GM19023 (cell line): ENCODE measurements at regions not wholly inside any gene's neighbourhood (a gene's known extent, or its start where the extent isn't known, plus 50 kb on each side); places are given as distances from the start of the nearest gene placed in this dataset.
"Not testable (repeated sequence)": the region's sequence is repeated elsewhere in the genome, so short reads cannot be mapped to it uniquely, and the experiment has no call there.

Experiments used
- ATAC-seq: cut with Tn5 transposase; IDR thresholded peaks from one replicate; pipeline ENCODE4 v1.9.1; 2021; ENCODE audit warnings: mild to moderate bottlenecking, moderate library complexity; ENCODE audit not compliant: unreplicated experiment

DNA sequence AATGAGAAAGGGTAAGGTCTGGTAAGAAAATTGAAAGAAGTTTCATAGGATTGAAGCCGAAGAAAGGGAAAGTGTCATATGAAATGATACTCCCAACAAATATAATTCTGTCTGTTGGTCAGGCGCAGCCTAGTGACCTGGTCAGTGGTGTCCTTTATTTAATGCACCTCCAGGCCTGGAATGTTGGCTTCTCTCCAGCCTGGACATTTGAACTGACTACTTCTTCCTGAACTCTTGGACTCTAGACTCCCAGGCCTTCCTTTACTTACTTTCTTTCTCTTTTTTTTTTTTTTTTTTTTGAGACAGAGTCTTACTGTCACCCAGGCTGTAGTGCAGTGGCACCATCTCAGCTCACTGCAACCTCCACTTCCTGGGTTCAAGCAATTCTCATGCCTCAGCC lies 1381.5 kb upstream of the WWC1 start:
- ATAC-seq = no peak

DNA sequence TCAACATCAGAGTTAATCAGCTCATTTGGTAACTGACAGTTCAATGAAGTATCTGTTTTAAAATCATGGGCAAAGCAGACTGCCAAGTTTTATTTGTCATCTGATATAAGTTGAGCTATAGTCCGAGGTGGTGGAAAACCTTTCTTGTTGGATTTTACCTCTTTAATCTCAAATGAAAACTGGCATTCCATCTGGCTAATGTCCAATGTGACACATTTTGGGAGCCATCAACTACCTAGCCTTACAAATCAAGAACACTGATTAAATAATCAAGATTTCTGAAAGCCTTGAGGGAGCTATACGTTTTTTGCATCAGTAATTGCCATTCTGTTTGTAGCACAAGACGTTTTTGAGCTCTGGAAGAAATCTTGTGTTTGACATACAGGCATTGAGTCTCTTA lies 1380.5 kb upstream of the WWC1 start:
- no peak for ATAC-seq

DNA sequence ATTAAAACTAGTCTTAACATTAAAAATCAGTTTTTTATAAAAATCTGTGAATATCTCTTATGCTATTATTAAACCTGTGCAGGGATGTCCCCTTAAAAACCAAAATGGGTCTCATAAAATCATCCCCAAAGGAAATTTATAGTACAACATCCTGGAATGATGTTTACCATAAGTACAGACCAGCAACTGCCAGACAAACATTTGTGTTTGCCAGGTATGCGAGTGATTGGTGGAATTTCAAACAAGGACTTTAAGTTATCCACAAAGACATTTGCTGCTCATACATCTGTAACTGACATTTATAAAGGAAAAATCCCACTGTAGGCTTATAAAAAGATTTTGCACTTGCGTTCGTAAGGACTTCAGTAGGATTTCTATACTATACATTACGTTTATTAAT lies 1375.4 kb upstream of the WWC1 start:
- no peak for ATAC-seq

DNA sequence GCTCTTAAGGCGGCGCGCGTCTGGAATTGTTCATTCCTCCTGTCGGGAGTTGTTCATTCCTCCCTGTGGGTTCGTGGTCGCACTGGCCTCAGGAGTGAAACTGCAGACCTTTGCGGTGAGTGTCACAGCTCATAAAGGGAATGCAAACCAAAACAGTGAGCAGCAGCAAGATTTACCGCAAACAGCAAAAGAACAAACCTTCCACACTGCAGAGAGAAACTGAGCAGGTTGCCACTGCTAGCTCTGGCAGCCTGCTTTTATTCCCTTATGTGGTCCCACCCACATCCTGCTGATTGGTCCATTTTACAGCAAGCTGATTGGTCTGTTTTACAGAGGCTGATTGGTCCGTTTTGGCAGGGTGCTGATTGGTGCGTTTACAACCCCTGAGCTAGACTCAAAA lies 1365.3 kb upstream of the WWC1 start:
- ATAC-seq = no peak

DNA sequence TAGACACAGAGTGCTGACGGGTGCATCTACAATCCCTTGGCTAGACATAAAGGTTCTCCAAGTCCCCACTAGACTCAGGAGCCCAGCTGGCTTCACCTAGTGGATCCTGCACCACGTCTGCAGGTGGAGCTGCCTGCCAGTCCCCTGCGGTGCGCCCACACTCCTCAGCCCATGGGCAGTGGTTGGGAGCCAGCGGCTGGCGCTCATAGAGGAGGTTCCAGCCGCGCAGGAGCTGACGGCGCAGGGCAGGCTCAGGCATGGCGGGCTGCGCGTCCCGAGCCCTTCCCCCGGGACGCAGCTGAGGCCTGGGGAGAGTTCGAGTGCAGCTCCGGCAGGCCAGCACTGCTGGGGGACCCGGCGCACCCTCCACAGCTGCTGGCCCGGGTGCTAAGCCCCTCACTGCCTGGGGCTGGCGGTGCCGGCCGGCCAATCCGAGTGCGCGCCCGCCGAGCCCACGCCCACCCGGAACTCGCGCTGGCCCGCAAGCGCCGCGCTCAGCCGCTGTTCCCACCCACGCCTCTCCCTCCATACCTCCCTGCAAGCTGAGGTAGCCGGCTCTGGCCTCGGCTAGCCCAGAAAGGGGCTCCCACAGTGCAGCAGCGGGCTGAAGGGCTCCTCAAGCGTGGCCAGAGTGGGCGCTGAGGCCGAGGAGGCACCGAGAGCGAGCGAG lies 1364.5 kb upstream of the WWC1 start:
- not testable (repeated sequence) for ATAC-seq

DNA sequence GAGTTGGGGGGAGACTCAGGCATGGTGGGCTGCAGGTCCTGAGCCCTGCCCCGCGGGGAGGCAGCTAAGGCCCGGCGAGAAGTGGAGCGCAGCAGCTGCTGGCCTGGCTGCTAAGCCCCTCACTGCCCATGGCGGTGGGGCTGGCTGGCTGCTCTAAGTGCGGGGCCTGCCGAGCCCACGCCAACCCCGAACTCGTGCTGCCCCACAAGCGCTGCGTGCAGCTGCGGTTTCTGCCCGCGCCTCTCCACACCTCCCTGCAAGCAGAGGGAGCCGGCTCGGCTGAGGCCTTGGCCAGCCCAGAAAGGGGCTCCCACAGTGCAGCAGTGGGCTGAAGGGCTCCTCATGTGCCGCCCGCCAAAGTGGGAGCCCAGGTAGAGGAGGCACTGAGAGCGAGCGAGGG lies 1355.1 kb upstream of the WWC1 start:
- no peak for ATAC-seq

DNA sequence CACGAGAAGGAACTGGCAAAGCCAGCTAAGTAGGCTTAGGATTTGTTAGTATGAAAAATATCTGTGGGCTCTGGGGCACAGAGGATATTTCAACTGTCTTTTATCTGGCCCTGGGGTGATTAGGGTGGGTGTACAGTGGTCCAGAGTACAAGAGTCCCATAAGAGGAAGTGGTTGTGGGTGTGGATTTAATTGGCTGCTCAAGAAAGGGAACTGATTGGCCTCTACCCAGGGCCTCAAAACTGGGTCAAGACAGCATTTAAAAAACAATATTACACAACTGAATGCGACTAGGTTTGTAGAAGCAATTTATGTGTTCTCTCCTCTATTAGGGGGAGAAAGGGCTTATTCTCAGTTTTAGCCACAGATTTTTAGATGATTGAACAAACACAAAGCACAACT lies 1353.4 kb upstream of the WWC1 start:
- no peak for ATAC-seq

DNA sequence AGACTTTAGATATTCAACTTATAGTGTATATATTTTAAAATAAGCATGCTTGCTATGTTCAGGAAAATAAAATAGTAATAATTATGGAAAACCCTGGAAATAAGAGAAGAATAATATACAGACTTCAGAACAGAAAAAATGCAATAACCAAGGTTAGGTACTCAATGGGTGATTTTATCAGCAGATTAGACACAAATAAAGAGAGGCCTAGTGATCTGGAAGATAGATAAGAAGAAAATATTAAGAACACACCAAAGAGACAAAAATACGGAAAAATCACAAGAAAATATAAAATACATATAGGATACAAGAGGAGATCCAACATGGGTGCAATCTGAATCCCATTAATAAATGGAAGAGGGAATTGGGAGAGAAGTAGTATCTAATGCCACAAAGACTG lies 1348.5 kb upstream of the WWC1 start:
- ATAC-seq = no peak

DNA sequence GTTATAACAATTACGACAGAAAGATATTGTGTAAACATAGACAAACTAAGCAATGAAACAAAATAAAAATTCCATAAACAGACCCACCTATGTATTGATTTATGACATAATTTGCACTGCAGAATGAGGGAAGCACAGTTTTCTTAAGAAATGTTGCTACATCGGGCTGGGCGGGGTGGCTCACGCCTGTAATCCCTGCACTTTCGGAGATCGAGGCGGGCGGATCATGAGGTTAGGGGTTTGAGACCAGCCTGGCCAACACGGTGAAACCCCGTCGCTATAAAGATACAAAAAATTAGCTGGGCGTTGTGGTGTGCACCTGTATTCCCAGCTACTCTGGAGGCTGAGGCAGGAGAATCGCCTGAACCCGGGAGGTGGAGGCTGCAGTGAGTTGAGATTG lies 1344.4 kb upstream of the WWC1 start:
- no peak for ATAC-seq

DNA sequence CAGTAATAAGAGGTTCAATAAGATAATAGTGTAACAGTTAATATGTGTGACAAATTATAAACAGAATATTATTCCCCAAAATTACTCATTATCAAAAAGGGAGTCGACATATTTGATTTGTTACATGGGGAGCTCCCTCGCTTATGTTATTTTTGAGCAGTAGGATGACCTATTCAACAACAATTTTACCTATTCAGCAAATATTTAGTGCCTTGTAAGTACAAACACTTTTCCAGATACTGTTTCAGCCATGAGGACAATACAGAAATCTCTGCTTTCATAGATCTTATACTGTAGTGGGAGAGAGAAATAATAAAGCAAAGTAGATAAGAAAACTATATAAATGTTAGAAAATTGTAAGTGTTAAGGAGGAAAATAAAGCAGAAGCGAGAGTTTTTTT lies 1342.8 kb upstream of the WWC1 start:
- ATAC-seq = no peak

DNA sequence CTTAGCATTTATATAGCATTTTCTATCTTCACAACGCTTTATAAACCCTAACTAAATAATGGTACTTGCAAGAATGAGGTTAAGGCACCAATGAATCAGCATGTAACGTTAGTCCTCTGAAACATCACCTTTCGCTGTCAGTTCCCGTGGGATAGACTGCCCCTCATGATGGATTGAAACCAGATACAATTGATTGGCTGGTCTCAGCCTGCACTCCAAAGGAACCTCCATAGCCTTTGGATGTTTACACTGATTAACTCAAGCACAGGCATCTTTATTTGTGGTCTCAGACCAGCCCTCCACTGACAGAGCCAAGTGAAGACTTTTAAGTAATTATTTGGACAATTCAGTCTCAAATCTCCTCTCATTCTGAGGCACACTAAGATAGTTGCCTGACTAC lies 1339.4 kb upstream of the WWC1 start:
- ATAC-seq = no peak

DNA sequence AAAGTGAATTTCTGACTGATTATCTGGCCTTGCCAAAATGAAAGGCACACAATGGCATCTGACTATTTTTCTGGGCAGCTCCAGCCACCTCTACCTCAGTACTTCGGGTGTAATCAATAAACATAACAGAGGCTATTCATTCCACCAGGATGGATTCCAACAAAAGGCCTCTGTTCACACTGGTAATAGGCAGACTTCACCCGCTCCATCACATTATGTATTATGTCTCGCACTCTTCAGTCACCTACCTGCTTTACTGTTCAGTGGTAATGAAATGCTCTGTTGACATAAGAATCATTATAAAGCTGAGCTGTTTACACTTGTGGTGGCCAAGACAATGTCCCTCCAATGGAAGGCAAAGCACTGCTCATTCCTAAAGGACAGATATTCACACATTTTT lies 1333.7 kb upstream of the WWC1 start:
- no peak for ATAC-seq

DNA sequence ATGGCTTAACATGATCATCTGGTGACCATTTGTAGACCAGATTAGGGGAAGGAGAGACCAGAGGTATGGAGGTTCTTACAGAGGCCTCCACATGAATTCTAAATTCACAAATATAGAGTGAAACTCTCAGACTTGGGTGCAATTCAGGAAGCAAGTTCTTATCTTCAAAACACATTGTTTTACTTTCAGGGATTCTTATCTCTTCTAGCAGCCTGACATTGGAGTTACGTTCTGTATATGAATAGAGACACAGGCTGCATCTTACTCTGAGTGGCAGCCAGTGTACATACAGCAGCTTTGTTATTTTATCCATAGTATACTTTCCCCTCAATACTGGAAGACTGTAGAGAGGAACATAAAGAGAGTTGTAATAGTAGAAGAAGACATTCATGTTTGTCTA lies 1331.7 kb upstream of the WWC1 start:
- ATAC-seq = no peak

DNA sequence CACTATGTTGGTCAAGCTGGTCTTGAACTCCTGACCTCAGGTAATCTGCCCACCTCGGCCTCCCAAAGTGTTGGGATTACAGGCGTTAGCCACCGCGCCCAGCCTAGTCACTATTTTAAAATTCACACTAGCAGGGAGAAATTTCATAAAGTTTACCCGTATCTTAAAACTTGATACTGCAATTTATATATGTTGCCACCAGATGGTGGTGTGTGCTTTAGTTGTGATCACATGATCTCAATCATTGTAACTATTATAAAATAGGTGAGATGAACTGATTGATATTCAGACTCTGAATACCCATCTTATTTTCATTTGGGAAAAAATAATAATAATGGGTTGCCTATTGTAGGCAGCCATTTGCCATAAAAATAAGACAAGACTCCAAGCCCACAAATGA lies 1330.4 kb upstream of the WWC1 start:
- no peak for ATAC-seq

DNA sequence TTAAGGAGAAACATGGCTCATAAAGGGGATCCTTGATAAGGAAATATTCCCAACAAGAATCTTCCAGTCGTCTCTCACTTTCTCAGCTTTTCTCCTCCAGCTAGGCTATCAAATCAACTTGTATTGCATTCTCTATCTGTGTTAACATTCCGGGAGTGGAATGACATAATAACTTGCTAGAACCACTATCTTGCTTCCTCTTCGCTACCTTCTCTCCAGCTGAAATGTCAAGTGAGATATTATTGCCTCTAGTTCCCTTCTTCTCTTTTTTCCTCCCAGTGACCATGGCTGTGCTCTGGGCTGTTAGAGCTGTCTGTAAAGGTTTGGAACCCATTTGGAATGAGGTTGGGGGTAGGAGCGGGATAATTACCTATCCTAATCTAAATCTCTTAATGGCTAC lies 1329.5 kb upstream of the WWC1 start:
- ATAC-seq = no peak

DNA sequence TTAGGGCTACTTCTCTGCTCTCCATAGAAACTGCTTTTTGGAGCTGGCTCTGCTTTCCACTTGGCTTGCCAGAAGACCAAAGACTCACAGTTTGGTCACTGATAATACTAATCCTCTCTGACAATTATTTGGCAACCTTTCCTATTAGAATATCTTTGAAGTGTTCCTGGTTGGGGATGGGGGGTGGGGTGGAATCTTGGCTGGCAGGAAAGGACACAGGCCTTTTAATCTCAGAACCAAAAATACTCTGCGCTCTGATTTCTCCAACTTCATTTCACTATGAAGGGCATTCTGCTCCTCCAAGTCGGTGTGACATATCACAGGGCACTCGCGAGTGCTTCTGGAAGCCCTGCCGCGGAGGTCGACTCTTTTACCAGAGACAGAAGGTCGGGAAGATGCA lies 1329.0 kb upstream of the WWC1 start:
- ATAC-seq = no peak

DNA sequence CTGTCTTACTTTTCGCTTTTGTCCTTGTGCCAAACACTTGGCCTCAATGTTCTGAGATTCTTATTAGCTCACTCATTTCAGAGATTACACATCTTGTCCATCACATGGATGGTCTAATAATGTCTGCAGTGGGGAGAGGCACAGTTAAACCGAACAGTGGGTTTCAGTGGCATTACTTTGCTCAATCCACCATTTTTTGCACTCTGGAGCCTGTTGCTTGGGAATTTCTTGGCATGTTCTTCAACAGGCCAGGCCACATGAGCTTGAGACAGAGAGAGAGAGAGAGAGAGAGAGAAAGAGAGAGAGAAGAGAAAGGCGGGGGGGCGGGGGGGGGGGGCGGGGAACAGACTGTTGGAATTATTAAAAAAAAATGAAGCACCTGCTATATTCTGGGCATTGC lies 1327.8 kb upstream of the WWC1 start:
- ATAC-seq = no peak

DNA sequence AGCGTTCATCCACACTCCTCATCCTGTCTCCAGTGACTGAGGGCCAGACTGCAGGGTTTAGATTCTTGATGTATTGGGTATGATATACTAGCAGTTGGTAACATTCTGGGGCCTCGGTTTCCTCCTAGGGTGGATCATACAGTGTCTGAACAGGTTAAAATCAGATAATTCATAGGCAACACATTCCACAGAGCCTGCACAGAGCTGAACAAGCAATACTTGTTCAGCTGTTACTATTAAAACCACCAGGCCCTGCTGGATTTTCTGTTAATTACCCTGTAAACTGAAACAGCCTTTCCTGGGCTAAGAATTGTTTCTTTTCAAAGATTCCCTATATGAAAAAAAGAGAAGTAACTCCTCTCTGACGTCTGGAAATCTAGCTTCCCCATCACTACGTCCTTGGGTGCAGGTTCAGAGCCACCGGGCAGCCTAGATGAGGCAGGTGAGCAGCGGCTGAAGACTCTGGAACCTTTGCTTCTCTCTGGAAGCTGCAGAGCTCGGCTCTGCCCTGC lies 1313.5 kb upstream of the WWC1 start:
- no peak for ATAC-seq

DNA sequence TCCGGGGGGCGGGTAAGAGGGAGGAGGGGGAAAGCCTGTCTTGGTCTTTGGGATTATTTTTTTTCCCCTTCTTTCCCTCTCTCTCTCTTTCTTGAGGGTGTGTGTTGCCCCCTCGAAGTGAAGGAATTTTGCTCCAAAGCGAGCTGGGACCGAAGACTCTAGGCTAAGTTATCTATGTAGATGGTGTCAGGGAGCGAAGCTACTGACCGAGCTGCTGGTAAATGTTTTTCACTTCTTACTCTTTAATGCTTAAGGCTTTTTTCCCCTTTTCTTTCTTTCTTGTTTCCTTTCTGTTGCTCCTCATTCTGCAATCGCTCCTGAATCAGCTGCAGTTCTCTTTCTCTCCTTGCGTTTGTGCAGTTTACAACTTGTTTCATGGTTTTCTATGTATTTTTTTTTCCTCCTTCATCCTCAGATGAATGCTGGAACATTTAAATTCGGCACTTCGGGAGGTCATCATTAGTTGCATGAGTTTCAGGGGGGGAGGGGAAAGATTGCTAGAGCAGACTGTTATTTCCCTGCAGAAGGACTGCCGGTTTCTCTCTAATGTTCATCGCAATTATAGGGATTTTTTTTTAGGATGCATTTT lies 1312.0 kb upstream of the WWC1 start:
- no peak for ATAC-seq

DNA sequence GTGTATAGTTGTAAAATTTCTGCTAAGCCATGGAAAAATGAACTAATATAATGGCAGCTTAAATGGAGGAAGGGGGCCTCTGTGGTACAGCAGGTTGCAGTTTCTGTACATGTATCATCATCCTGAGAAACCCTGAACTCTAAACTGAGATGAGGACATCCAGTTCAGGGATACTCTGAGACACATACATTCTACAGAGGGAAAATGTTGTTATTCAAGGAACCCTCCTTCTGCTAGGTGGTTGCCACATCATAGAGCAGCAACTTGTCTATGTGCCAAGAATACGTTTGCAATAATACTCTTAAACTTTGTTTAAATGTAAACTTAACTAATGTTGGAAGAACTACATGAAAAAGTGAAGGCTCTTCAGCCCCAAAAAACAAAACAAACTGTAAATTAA lies 1310.8 kb upstream of the WWC1 start:
- ATAC-seq = no peak

DNA sequence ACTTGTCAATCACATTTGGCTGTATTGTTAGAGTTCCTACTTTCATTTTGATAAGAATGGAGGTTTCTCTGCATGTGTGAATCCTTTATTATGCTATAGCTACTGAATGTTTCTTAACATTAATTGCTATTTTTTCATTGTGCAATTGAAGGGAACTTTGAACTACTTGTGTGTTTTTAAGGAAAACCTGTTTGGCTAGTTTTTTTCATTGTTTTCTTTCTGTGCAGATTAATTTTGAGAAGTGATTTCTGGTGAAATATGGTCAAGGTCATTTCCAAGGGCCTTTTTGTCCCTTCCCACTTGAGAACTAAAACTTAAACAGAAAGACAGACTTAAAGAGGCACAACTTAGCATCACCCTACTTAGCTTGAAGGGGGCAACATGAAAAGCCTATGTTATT lies 1309.2 kb upstream of the WWC1 start:
- ATAC-seq = no peak

DNA sequence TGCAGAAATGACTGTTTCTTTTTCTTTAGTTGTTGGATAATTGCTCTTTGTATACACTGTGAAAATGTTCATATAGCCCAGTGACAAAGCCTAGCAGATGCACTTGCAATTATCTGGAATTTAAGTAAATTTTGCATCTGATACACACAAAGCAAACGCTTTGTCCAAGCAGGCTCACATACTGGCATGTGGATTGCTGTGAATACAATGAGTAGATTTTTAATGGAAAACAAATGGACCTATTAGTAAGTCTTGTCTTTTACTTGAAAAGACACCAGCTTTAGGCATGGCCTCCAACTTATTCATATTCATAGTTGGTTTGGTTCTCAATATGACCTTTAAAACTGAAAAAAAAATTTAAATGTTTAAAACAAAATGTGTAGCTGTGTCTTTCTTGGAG lies 1299.8 kb upstream of the WWC1 start:
- no peak for ATAC-seq

DNA sequence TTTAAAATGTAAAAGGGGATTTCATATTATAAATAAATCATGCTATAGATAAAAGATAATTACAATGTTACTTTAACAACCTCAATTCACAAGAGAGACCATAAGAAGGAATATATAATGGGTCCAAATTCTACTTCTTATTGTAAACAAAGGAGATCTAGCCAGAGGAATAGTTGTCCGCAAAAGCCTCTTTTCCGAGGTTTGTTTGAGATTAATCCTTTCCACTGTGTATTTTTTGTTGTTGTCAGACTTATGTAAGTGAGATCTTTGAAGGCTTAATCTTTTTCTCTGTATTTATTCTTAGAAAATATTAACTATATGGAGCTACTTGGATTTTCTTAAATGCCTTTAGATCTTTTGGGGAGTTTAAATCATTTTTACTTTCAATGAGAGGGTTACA lies 1299.3 kb upstream of the WWC1 start:
- no peak for ATAC-seq
